Type B pancreatic cell (in vitro differentiated cells): ENCODE measurements at regions not wholly inside any gene's neighbourhood (a gene's known extent, or its start where the extent isn't known, plus 50 kb on each side); places are given as distances from the start of the nearest gene placed in this dataset.

ENCODE experiments used
- DNase-seq: peaks from one replicate; pipeline ENCODE4 v3.0.0; 2021; ENCODE audit warnings: mixed read lengths; ENCODE audit not compliant: unreplicated experiment; ENCODE audit errors: extremely low spot score
- H3K27ac Mint-ChIP-seq: 2 replicates; pipeline ENCODE4 v1.8.0; 2021; ENCODE audit warnings: mild to moderate bottlenecking, mixed read lengths
- H3K27me3 Mint-ChIP-seq: 2 replicates; pipeline ENCODE4 v1.8.0; 2021; ENCODE audit warnings: mixed read lengths
- H3K36me3 Mint-ChIP-seq: 2 replicates; pipeline ENCODE4 v1.8.0; 2021; ENCODE audit warnings: mixed read lengths
- H3K4me1 Mint-ChIP-seq: one replicate; pipeline ENCODE4 v1.8.0; 2021; ENCODE audit warnings: mixed read lengths; ENCODE audit not compliant: unreplicated experiment
- H3K4me3 Mint-ChIP-seq: 2 replicates; pipeline ENCODE4 v1.8.0; 2021; ENCODE audit warnings: mild to moderate bottlenecking, mixed read lengths
- H3K9me3 Mint-ChIP-seq: 2 replicates; pipeline ENCODE4 v1.8.0; 2021; ENCODE audit warnings: mixed read lengths
- CTCF ChIP-seq: fragments of 200-600 bp; sonication (generic); conservative IDR thresholded peaks from 2 replicates; pipeline ENCODE4 v1.5.0; 2021; ENCODE audit warnings: antibody characterized with exemption, mild to moderate bottlenecking

GRCh38 chr4:186809070-186809469 lies 85.4 kb upstream of the FAT1 start:
- Mint-ChIP-seq H3K9me3 (peaks cover 4% of the 10 kb centered on the region), H3K4me1 (peaks cover 27% of the 10 kb centered on the region), H3K4me3 (no peak overlapping the region), H3K36me3 (no peaks in the 10 kb centered on the region), H3K27me3 (no peaks in the 10 kb centered on the region), H3K27ac (no peak overlapping the region)
- no peak for DNase-seq
- no peak for TF ChIP-seq CTCF

GRCh38 chr4:186810613-186811150 lies 87.0 kb upstream of the FAT1 start:
- no peak overlapping the region for H3K4me3 Mint-ChIP-seq
- no peaks in the 10 kb centered on the region for H3K36me3 Mint-ChIP-seq
- no peak for TF ChIP-seq CTCF
- DNase-seq = no peak
- H3K9me3 Mint-ChIP-seq = peaks cover 4% of the 10 kb centered on the region
- no peaks in the 10 kb centered on the region for H3K27me3 Mint-ChIP-seq
- H3K4me1 Mint-ChIP-seq = peaks cover 23% of the 10 kb centered on the region
- H3K27ac Mint-ChIP-seq = no peak overlapping the region

- H3K4me3 Mint-ChIP-seq = no peak overlapping the region
- H3K36me3 Mint-ChIP-seq = no peaks in the 10 kb centered on the region
- TF ChIP-seq CTCF = no peak
Observed at GRCh38 chr4:186812592-186812991, 88.9 kb upstream of the FAT1 start.

GRCh38 chr4:186813377-186814068 lies 89.9 kb upstream of the FAT1 start:
- no peak overlapping the region for H3K27ac Mint-ChIP-seq
- no peak overlapping the region for H3K4me3 Mint-ChIP-seq
- no peaks in the 10 kb centered on the region for H3K36me3 Mint-ChIP-seq
- peaks cover 7% of the 10 kb centered on the region for H3K4me1 Mint-ChIP-seq
- H3K9me3 Mint-ChIP-seq = peaks cover 4% of the 10 kb centered on the region
- no peak for DNase-seq
- H3K27me3 Mint-ChIP-seq = no peaks in the 10 kb centered on the region
- no peak for TF ChIP-seq CTCF

More at GRCh38 chr4:186812592-186812991, 88.9 kb upstream of the FAT1 start:
- Mint-ChIP-seq H3K27me3 (no peaks in the 10 kb centered on the region), H3K4me1 (peaks cover 15% of the 10 kb centered on the region), H3K9me3 (peaks cover 4% of the 10 kb centered on the region), H3K27ac (no peak overlapping the region)
- DNase-seq = no peak

GRCh38 chr4:186814535-186815070 lies 90.9 kb upstream of the FAT1 start:
- no peak for TF ChIP-seq CTCF
- H3K27ac Mint-ChIP-seq = no peak overlapping the region
- H3K27me3 Mint-ChIP-seq = no peaks in the 10 kb centered on the region
- peaks cover 4% of the 10 kb centered on the region for H3K9me3 Mint-ChIP-seq
- H3K36me3 Mint-ChIP-seq = no peaks in the 10 kb centered on the region
- H3K4me3 Mint-ChIP-seq = no peak overlapping the region
- H3K4me1 Mint-ChIP-seq = peaks cover 6% of the 10 kb centered on the region
- DNase-seq = no peak
